Fibroblast of pulmonary artery (primary cell): ENCODE measurements at regions not wholly inside any gene's neighbourhood (a gene's known extent, or its start where the extent isn't known, plus 50 kb on each side); places are given as distances from the start of the nearest gene placed in this dataset.

Experiments used
- DNase-seq: peaks from one replicate; pipeline ENCODE4 v3.0.0-alpha.2; 2010; ENCODE audit warnings: low read depth
- H3K4me3 ChIP-seq: replicated peaks from 2 replicates; pipeline ENCODE4 v1.5.1; 2011; ENCODE audit warnings: low read depth, mild to moderate bottlenecking, control low read depth, low read length, moderate library complexity
- TF ChIP-seq, protein P1 (sequence below): IDR thresholded peaks from 2 replicates; pipeline ENCODE4 v1.5.1; 2011; ENCODE audit warnings: mild to moderate bottlenecking, control low read depth, low read length, inconsistent platforms; ENCODE audit errors: missing control alignments

DNA sequence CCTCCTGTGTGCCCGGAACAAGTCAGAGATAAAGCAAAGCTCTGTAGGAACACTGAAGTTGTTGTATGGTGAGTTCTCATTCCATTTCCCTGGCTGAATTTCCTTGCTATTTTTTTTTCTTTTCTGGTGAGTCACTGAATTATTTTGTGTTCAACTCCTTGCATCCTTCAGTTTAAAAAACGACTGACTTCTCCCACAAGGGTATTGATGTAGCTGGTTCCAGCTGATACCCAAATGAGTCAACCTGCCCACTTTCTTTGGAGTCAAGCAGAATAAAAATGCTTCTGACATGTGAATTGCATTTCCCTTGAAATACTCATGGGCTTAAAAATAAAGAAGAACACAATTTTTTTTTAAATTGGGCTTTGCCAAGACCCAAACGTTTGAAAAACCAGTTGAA lies 85.5 kb downstream of the SHOX start:
- DNase-seq, result no peak
- H3K4me3 ChIP-seq, result no peak overlapping the region
- TF ChIP-seq, protein P1, sequence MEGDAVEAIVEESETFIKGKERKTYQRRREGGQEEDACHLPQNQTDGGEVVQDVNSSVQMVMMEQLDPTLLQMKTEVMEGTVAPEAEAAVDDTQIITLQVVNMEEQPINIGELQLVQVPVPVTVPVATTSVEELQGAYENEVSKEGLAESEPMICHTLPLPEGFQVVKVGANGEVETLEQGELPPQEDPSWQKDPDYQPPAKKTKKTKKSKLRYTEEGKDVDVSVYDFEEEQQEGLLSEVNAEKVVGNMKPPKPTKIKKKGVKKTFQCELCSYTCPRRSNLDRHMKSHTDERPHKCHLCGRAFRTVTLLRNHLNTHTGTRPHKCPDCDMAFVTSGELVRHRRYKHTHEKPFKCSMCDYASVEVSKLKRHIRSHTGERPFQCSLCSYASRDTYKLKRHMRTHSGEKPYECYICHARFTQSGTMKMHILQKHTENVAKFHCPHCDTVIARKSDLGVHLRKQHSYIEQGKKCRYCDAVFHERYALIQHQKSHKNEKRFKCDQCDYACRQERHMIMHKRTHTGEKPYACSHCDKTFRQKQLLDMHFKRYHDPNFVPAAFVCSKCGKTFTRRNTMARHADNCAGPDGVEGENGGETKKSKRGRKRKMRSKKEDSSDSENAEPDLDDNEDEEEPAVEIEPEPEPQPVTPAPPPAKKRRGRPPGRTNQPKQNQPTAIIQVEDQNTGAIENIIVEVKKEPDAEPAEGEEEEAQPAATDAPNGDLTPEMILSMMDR, result no peak

DNA sequence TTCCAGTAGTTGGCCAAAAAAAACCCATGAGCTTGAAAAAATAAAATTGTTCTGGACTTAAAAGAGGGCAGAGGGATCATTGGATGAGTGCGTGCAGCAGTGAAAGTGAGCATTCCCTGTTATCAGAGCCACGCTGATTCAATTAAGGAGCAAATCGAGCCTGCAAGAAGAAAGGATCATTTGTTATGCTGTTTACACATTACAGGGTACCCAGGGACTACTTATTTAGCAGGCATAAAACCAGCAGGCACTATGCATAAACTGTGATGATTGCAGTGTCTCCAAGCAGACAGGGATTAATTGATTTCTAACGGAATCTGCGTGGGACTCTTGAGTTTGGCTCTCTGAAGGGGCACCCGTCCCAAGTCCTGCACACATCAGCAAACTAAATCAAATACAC lies 83.5 kb downstream of the SHOX start:
- DNase-seq, result no peak
- H3K4me3 ChIP-seq, result no peak overlapping the region
- TF ChIP-seq, protein P1, result no peak
